NCI-H1105 (cell line): ENCODE measurements at regions not wholly inside any gene's neighbourhood (a gene's known extent, or its start where the extent isn't known, plus 50 kb on each side); places are given as distances from the start of the nearest gene placed in this dataset.
"Not testable (repeated sequence)": the region's sequence is repeated elsewhere in the genome, so short reads cannot be mapped to it uniquely, and the experiment has no call there.

ENCODE experiments used
- DNase-seq: peaks from one replicate; lab custom pipeline; 2025; lab: John Stamatoyannopoulos, UW

GRCh38 chr6:94953867-94954631 is 623.3 kb upstream of the MANEA start:
- no peak for DNase-seq

DNA sequence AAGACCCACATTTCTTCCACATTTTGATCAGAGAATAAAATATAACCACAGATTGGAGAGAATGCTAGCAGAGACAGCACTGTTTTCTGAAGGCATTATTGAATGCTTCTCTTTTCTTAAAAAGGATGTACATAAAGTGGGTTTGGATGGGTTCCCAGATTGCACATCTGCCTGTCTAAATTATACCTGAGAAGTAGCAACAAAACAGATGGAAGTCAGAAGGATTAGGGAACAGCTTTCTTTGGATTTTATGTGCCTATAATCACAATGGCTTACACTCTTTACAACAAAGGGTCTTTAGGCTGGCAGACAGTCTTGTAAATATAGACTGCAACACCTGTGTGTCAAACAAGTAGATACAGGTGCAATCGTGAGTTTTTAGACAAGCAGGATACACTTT is 622.2 kb upstream of the MANEA start:
- DNase-seq, result peak; percentile 81

DNA sequence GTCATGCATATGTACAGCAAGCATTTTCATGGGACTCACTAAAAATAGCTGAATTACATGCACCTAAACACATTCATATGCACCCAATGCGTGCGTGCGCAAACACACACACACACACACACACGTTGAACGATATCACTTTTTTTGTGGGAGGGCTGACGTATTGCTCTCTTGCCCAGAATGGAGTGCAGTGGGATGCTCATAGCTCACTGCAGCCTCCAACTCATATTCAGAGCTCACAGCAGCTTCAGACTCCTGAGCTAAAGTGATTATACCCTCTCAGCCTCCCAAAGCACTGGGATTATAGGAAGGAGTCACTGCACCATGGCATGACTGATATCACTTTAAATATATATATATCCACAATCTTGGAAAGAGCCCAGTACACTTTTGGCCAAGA is 620.4 kb upstream of the MANEA start:
- DNase-seq, result peak; percentile 12

GRCh38 chr6:94964703-94965102 is 612.6 kb upstream of the MANEA start:
- not testable (repeated sequence) for DNase-seq

DNA sequence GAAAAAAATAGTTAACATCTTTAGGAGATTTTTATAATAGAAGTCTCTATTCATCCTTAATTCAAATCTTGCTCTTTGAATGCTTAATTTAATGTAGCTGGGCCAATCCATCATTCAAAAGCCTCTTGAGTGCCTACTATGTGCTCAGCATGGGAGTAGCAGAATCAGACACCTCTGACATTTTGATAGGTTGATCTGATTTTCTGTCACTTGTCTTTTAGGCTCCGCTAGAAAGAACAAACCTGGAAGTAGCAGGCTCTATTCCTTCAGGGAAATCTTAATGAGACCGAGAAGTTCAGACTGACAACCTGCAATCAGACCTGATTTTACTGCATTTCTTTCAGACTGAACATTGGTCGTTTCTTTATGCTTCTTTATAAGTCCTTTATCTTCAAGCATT is 588.6 kb upstream of the MANEA start:
- no peak for DNase-seq

- DNase-seq, result no peak
Measured at GRCh38 chr6:95017922-95018321, 559.4 kb upstream of the MANEA start.
